A673 (cell line): ENCODE measurements at regions not wholly inside any gene's neighbourhood (a gene's known extent, or its start where the extent isn't known, plus 50 kb on each side); places are given as distances from the start of the nearest gene placed in this dataset.

Source experiments
- BruUV-seq: library from RNA; stranded (reverse); fragments of 400-500 nt; replicated peaks from 2 replicates; lab custom pipeline; 2021; lab: Mats Ljungman, UMichigan
- CTCF ChIA-PET: fragments of 300-600 bp; sonication (Branson Sonifier 250); formaldehyde crosslinking; loops from one replicate; lab custom pipeline; 2022; ENCODE audit warnings: antibody characterized with exemption; lab: Charles Lee
- POLR2A ChIA-PET: fragments of 300-600 bp; sonication (Branson Sonifier 250); formaldehyde crosslinking; loops from one replicate; lab custom pipeline; 2022; ENCODE audit warnings: antibody characterized with exemption; ENCODE audit not compliant: low non-redundant PET; lab: Charles Lee
- DNase-seq: peaks from one replicate; pipeline ENCODE4 v3.0.0-alpha.2; 2015; ENCODE audit warnings: low spot score
- H3K27ac ChIP-seq: fragments of 200-600 bp; sonication (generic); 2 replicates; pipeline ENCODE4 v1.5.1; 2016; ENCODE audit warnings: mixed run types, low read depth, mild to moderate bottlenecking, mixed read lengths, antibody characterized with exemption, low read length; ENCODE audit not compliant: poor library complexity, severe bottlenecking
- H3K27me3 ChIP-seq: fragments of 200-600 bp; sonication (generic); replicated peaks from 2 replicates; pipeline ENCODE4 v1.6.1; 2017; ENCODE audit warnings: mixed run types, low read depth, mild to moderate bottlenecking, mixed read lengths, antibody characterized with exemption, low read length; ENCODE audit not compliant: insufficient read depth, poor library complexity
- H3K36me3 ChIP-seq: fragments of 200-600 bp; sonication (generic); 2 replicates; pipeline ENCODE4 v1.6.1; 2016; ENCODE audit warnings: mixed run types, mild to moderate bottlenecking, mixed read lengths, antibody characterized with exemption, low read length; ENCODE audit not compliant: insufficient read depth, poor library complexity, severe bottlenecking
- H3K4me1 ChIP-seq: fragments of 200-600 bp; sonication (generic); 2 replicates; pipeline ENCODE4 v1.6.1; 2017; ENCODE audit warnings: mixed run types, mild to moderate bottlenecking, mixed read lengths, antibody characterized with exemption, low read length; ENCODE audit not compliant: insufficient read depth, poor library complexity, severe bottlenecking
- H3K4me3 ChIP-seq: fragments of 200-600 bp; sonication (generic); 2 replicates; pipeline ENCODE4 v1.5.1; 2016; ENCODE audit warnings: low read depth, mixed run types, mild to moderate bottlenecking, mixed read lengths, low read length; ENCODE audit not compliant: poor library complexity, severe bottlenecking
- H3K9me3 ChIP-seq: fragments of 200-600 bp; sonication (generic); 2 replicates; pipeline ENCODE4 v1.6.1; 2016; ENCODE audit warnings: mixed run types, low read depth, mild to moderate bottlenecking, mixed read lengths, antibody characterized with exemption, low read length; ENCODE audit not compliant: poor library complexity, severe bottlenecking
- EZH2 ChIP-seq: fragments of 200-600 bp; sonication (generic); IDR thresholded peaks from 2 replicates; pipeline ENCODE4 v1.6.1; 2017; ENCODE audit warnings: borderline replicate concordance, low read depth, mild to moderate bottlenecking, mixed read lengths, antibody characterized with exemption, low read length; ENCODE audit not compliant: poor library complexity, severe bottlenecking
- intact Hi-C: fragments of 100-400 bp; cut with micrococcal nuclease; formaldehyde crosslinking; loops from one replicate; pipeline ENCODE4 v1.10.0; 2022; ENCODE audit not compliant: unreplicated experiment
- TF ChIP-seq, protein P1 (sequence below): fragments of 300-800, 200-600 bp; sonication (generic); conservative IDR thresholded peaks from 2 replicates; pipeline ENCODE4 v1.5.1; 2017; ENCODE audit warnings: low read depth, mild to moderate bottlenecking, antibody characterized with exemption, low read length, moderate library complexity, mixed read lengths

DNA sequence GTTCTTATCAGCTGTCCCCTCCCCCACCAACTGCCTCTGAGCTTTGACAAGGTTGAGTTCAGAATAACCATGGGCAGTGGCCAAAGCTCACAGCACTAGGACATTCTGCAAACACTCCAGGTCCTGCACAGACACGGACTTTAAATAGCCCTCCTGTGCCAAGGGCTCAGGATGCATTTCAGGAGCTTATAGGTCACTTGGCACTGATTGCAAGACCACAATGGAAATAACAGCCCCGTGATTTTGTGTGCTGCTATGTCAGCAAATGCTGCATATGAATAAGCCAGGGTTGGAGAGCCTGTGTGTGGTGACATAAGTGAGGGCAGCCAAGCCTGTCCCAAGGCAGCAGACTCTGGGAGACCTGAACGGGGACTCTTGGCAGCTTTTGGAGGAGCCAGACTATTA lies 150.7 kb downstream of the DMRT2 start:
- intact Hi-C loops = no loop called here
- ChIA-PET CTCF (no interaction called here), POLR2A (no interaction called here)
- no peaks in the 10 kb centered on the region for H3K4me1 ChIP-seq
- no peak for DNase-seq
- no peak overlapping the region for H3K4me3 ChIP-seq
- no peak overlapping the region for H3K27ac ChIP-seq
- no TSS peak for BruUV-seq
- H3K27me3 ChIP-seq = no peaks in the 10 kb centered on the region
- no peaks in the 10 kb centered on the region for H3K9me3 ChIP-seq
- no peaks in the 10 kb centered on the region for H3K36me3 ChIP-seq
- no peak for TF ChIP-seq EZH2
- TF ChIP-seq, protein P1, sequence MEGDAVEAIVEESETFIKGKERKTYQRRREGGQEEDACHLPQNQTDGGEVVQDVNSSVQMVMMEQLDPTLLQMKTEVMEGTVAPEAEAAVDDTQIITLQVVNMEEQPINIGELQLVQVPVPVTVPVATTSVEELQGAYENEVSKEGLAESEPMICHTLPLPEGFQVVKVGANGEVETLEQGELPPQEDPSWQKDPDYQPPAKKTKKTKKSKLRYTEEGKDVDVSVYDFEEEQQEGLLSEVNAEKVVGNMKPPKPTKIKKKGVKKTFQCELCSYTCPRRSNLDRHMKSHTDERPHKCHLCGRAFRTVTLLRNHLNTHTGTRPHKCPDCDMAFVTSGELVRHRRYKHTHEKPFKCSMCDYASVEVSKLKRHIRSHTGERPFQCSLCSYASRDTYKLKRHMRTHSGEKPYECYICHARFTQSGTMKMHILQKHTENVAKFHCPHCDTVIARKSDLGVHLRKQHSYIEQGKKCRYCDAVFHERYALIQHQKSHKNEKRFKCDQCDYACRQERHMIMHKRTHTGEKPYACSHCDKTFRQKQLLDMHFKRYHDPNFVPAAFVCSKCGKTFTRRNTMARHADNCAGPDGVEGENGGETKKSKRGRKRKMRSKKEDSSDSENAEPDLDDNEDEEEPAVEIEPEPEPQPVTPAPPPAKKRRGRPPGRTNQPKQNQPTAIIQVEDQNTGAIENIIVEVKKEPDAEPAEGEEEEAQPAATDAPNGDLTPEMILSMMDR = no peak

DNA sequence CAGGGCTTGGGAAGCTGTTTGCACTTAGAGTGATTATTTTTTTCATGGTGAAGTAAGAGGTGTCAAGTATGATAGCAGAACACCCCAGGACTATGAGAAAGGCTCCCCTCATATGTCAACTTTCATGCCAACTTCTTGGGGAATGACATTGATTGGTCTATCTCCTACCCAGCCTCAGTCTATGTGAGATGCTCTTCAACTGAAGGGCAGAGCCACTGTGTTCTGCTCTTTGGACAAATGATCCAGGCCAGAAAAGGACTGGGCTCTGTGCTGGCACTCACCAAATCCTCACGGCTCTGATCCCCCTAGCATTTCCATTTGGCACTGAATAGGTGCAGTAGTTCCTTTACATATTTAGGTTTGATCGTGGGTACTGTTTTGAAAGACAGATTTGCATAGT lies 151.1 kb downstream of the DMRT2 start:
- Histone ChIP-seq H3K4me1 (no peaks in the 10 kb centered on the region), H3K27me3 (no peaks in the 10 kb centered on the region), H3K4me3 (no peak overlapping the region), H3K27ac (no peak overlapping the region), H3K9me3 (no peaks in the 10 kb centered on the region), H3K36me3 (no peaks in the 10 kb centered on the region)
- ChIA-PET CTCF (no interaction called here), POLR2A (no interaction called here)
- BruUV-seq = no TSS peak
- TF ChIP-seq, protein P1 = no peak
- no peak for TF ChIP-seq EZH2
- intact Hi-C loops = no loop called here
- DNase-seq = no peak

DNA sequence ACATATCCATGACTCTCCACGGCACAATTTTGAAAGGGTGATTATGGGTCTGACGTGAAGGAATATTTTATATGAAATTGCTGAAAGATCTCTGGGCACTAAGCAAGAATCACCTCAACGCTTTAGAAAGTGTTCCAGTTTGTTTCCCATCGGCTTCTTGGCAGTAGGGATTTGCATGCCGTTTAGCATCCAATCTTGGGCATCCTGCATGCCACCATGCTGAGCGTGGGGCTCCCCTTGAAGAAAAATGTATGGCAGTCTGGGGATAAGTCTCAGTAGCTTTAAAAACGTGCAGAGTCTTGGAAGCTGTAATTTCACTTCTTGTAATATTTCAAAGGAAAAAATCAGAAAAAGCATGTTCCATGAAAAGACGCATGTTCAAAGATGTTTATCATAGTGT lies 151.7 kb downstream of the DMRT2 start:
- TF ChIP-seq, protein P1 = no peak
- no peak for TF ChIP-seq EZH2
- CTCF ChIA-PET = no interaction called here
- H3K27me3 ChIP-seq = no peaks in the 10 kb centered on the region

More for the DNA sequence above, 151.7 kb downstream of the DMRT2 start:
- Histone ChIP-seq H3K4me3 (no peak overlapping the region), H3K27ac (no peak overlapping the region), H3K9me3 (no peaks in the 10 kb centered on the region), H3K4me1 (no peaks in the 10 kb centered on the region), H3K36me3 (no peaks in the 10 kb centered on the region)
- intact Hi-C loops = no loop called here
- POLR2A ChIA-PET = no interaction called here
- no TSS peak for BruUV-seq
- no peak for DNase-seq
